SK-N-SH (cell line): ENCODE measurements at regions not wholly inside any gene's neighbourhood (a gene's known extent, or its start where the extent isn't known, plus 50 kb on each side); places are given as distances from the start of the nearest gene placed in this dataset.

ENCODE experiments used
- ELF1 ChIP-seq: IDR thresholded peaks from 2 replicates; pipeline ENCODE4 v1.4.0; 2012
- EP300 ChIP-seq, 2 experiments: IDR thresholded peaks; 2 replicates each; pipeline versions ENCODE4 v1.4.0 to v1.6.1; 2012; ENCODE audit warnings: borderline replicate concordance in 1 of 2, low read depth in 1 of 2, low read length in 1 of 2
- FOXM1 ChIP-seq: IDR thresholded peaks from 2 replicates; pipeline ENCODE4 v1.4.0; 2012; ENCODE audit warnings: low read depth, mild to moderate bottlenecking
- GATA2 ChIP-seq: sonication (generic); formaldehyde crosslinking; IDR thresholded peaks from 2 replicates; pipeline ENCODE4 v1.5.0; 2020; ENCODE audit warnings: mild to moderate bottlenecking, missing genetic modification reagents
- JUND ChIP-seq: IDR thresholded peaks from 2 replicates; pipeline ENCODE4 v1.4.0; 2012
- POLR2AphosphoS5 ChIP-seq: IDR thresholded peaks from 2 replicates; pipeline ENCODE4 v1.6.1; 2012; ENCODE audit warnings: low read depth, low read length
- RAD21 ChIP-seq: IDR thresholded peaks from 2 replicates; pipeline ENCODE4 v1.6.1; 2012; ENCODE audit warnings: mild to moderate bottlenecking, low read length
- REST ChIP-seq: IDR thresholded peaks from 2 replicates; pipeline ENCODE4 v1.6.1; 2012; ENCODE audit warnings: mild to moderate bottlenecking, low read depth, low read length, moderate library complexity
- TCF12 ChIP-seq: IDR thresholded peaks from 2 replicates; pipeline ENCODE4 v1.4.0; 2012
- TEAD4 ChIP-seq: IDR thresholded peaks from 2 replicates; pipeline ENCODE4 v1.4.0; 2012; ENCODE audit warnings: mild to moderate bottlenecking, borderline replicate concordance; ENCODE audit not compliant: insufficient read depth
- USF1 ChIP-seq: IDR thresholded peaks from 2 replicates; pipeline ENCODE4 v1.4.0; 2012; ENCODE audit warnings: low read depth, borderline replicate concordance
- TF ChIP-seq, protein P1 (sequence below): fragments of 200-600 bp; sonication (generic); IDR thresholded peaks from 2 replicates; pipeline ENCODE4 v1.6.1; 2017; ENCODE audit warnings: antibody characterized with exemption, mild to moderate bottlenecking, moderate library complexity
- TF ChIP-seq, protein P2 (sequence below): fragments of 150-350 bp; IDR thresholded peaks from 2 replicates; pipeline ENCODE4 v1.6.1; 2016; ENCODE audit warnings: mild to moderate bottlenecking, low read depth, low read length

DNA sequence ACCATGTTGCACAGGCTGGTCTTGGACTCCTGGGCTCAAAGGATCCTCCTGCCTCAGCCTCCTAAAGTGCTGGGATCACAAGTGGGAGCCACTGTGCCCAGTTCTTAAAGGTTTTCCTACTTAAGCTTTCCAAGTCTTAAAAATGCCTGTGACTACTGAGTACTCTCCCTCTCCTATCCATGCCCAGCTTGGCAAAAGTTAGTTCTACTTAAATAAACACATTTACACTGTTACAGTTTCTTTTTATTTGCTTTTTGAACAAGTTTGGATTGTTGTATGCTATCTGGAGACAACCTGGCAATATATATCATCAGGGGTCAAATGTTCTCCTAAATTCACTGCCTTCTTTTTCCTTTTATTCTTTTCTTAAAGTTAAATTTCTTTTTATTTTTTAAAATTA is 61.0 kb upstream of the GCM1 start:
- no peak for TF ChIP-seq TEAD4
- no peak for TF ChIP-seq EP300 (IDR thresholded peaks at IDR 0.05; ENCODE audit: borderline replicate concordance in 1 of 2, low read depth in 1 of 2, low read length in 1 of 2)
- TF ChIP-seq, protein P1, sequence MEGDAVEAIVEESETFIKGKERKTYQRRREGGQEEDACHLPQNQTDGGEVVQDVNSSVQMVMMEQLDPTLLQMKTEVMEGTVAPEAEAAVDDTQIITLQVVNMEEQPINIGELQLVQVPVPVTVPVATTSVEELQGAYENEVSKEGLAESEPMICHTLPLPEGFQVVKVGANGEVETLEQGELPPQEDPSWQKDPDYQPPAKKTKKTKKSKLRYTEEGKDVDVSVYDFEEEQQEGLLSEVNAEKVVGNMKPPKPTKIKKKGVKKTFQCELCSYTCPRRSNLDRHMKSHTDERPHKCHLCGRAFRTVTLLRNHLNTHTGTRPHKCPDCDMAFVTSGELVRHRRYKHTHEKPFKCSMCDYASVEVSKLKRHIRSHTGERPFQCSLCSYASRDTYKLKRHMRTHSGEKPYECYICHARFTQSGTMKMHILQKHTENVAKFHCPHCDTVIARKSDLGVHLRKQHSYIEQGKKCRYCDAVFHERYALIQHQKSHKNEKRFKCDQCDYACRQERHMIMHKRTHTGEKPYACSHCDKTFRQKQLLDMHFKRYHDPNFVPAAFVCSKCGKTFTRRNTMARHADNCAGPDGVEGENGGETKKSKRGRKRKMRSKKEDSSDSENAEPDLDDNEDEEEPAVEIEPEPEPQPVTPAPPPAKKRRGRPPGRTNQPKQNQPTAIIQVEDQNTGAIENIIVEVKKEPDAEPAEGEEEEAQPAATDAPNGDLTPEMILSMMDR = no peak
- no peak for TF ChIP-seq FOXM1
- no peak for TF ChIP-seq RAD21
- TF ChIP-seq REST = no peak
- TF ChIP-seq JUND = no peak
- TF ChIP-seq USF1 = no peak
- no peak for TF ChIP-seq GATA2 (CRISPR knock-in tag)
- no peak for TF ChIP-seq TCF12
- TF ChIP-seq ELF1 = no peak
- no peak for TF ChIP-seq POLR2AphosphoS5
- TF ChIP-seq, protein P2, sequence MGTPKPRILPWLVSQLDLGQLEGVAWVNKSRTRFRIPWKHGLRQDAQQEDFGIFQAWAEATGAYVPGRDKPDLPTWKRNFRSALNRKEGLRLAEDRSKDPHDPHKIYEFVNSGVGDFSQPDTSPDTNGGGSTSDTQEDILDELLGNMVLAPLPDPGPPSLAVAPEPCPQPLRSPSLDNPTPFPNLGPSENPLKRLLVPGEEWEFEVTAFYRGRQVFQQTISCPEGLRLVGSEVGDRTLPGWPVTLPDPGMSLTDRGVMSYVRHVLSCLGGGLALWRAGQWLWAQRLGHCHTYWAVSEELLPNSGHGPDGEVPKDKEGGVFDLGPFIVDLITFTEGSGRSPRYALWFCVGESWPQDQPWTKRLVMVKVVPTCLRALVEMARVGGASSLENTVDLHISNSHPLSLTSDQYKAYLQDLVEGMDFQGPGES = no peak
